Mucosa of stomach (tissue), 1 donor: ENCODE measurements at regions not wholly inside any gene's neighbourhood (a gene's known extent, or its start where the extent isn't known, plus 50 kb on each side); places are given as distances from the start of the nearest gene placed in this dataset.
"Not testable (repeated sequence)": the region's sequence is repeated elsewhere in the genome, so short reads cannot be mapped to it uniquely, and the experiment has no call there.

Experiments used
- H3K27me3 ChIP-seq: one replicate; pipeline ENCODE4 v1.7.0; 2013; ENCODE audit warnings: mild to moderate bottlenecking, low read length; ENCODE audit not compliant: control insufficient read depth, insufficient read depth
- H3K36me3 ChIP-seq: one replicate; pipeline ENCODE4 v1.7.0; 2013; ENCODE audit warnings: low read length; ENCODE audit not compliant: control insufficient read depth, insufficient read depth
- H3K4me1 ChIP-seq: one replicate; pipeline ENCODE4 v1.7.0; 2013; ENCODE audit warnings: mild to moderate bottlenecking, low read length; ENCODE audit not compliant: control insufficient read depth, insufficient read depth
- H3K4me3 ChIP-seq: one replicate; pipeline ENCODE4 v1.7.0; 2013; ENCODE audit warnings: low read length
- H3K9ac ChIP-seq: one replicate; pipeline ENCODE4 v1.7.0; 2013; ENCODE audit warnings: mild to moderate bottlenecking, low read length, moderate library complexity
- H3K9me3 ChIP-seq: one replicate; pipeline ENCODE4 v1.7.0; 2013; ENCODE audit warnings: mild to moderate bottlenecking, low read length, moderate library complexity; ENCODE audit not compliant: control insufficient read depth
- donor health status: Pancreatic carcinoma.

DNA sequence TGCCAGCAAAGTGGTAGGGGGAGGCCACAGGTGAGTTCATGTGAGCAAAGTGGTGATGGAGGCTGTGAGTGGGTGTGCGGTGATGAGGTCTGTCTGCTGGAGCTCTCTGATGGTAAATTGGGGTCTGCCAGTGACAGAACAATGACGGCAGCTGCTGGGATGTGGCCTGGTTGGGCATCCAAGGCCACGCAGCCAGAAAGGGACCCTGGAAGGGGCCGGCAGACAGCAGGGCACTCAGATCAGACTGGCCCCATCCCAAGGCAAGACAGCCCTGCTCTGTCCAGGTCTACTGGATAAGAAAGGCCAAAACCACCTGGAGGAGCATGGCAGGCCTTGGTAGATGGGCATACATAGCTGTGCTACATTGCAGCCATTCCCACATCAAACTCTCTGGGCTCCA lies 412.9 kb upstream of the RGMB start:
- Histone ChIP-seq H3K4me1 (no peaks in the 10 kb centered on the region), H3K27me3 (no peaks in the 10 kb centered on the region), H3K36me3 (no peaks in the 10 kb centered on the region), H3K9me3 (no peaks in the 10 kb centered on the region), H3K4me3 (no peak overlapping the region), H3K9ac (no peak overlapping the region)

DNA sequence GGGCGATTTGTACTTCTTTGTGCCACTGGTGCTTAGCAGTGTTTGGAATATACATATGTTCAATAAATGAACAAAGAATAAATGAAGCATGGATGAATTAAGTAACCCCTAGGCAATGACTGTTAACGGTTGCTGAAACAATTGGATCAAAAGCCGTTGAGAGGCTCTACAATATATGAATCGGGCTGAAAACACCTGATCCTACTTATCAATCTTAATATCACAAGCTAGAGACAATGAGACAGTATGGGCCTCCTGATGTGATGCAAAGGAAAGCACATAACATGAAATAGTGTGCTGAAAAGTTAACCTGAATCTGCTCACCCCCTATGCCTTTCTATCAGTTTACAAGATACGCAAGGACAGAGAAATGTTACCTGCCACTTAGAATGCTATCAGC lies 410.3 kb upstream of the RGMB start:
- no peaks in the 10 kb centered on the region for H3K4me1 ChIP-seq
- H3K9me3 ChIP-seq, result no peaks in the 10 kb centered on the region
- no peaks in the 10 kb centered on the region for H3K36me3 ChIP-seq
- H3K9ac ChIP-seq, result no peak overlapping the region
- H3K4me3 ChIP-seq, result no peak overlapping the region
- no peaks in the 10 kb centered on the region for H3K27me3 ChIP-seq

DNA sequence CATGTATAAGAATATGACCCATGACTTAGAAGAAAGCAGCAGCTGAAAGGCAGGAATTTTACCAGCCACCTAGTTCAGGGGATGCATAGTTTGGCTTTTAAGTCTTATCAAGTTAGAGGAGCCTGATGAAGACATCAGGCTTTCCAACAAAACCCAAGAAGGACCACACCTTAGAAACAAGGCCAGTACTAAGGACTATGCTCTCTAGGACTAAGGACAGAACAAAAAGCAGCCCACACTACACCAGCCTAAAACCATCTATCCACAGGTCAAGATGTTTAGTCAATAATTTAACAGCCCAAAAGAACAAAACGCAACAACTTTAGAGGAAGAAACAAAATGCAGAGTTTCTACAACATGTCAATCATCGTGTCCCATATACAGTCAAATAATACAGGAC lies 408.9 kb upstream of the RGMB start:
- H3K36me3 ChIP-seq, result no peaks in the 10 kb centered on the region
- no peak overlapping the region for H3K9ac ChIP-seq
- no peaks in the 10 kb centered on the region for H3K9me3 ChIP-seq
- H3K27me3 ChIP-seq, result no peaks in the 10 kb centered on the region
- peaks cover 5% of the 10 kb centered on the region for H3K4me1 ChIP-seq
- no peak overlapping the region for H3K4me3 ChIP-seq

DNA sequence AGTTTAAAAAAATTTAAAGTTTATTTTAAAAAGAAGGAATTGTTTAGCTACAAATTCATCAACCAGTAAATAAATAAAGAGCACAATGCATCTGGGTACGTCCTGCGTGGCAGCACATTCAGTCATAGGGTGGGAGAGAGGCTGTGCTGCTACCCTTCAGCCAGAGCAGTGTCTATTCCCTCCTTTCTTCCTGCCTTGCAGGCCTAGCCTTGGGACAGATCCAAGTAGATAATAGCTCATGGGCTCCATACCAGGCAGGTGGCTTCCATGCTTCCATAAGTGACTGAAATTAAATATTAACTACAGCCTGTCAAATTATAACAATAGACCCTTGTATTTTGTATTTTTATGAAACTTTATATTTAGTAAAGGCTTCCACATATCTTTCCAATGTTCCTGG lies 408.3 kb upstream of the RGMB start:
- no peaks in the 10 kb centered on the region for H3K27me3 ChIP-seq
- H3K9me3 ChIP-seq, result no peaks in the 10 kb centered on the region
- H3K36me3 ChIP-seq, result no peaks in the 10 kb centered on the region
- H3K9ac ChIP-seq, result no peak overlapping the region
- H3K4me3 ChIP-seq, result no peak overlapping the region
- H3K4me1 ChIP-seq, result peaks cover 6% of the 10 kb centered on the region

DNA sequence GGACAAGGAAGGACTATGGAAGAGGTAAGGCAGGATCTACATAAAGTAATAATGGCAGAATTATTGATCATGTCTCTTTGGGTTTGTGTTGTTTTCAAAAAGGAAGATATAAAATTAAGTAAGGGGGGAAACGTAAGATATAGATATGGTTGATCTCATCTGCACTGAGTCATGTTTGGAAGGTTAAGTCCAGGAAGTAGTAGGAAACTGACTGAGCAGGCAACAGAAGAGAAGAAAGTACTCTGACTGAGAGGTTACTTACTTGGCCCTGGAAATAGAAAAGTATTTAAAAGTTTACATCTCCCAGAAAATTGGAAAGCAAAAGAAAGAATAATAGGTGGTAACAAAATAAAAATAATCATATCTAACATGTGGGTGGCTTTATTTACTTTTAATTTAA lies 405.3 kb upstream of the RGMB start:
- H3K36me3 ChIP-seq, result no peaks in the 10 kb centered on the region
- no peak overlapping the region for H3K4me3 ChIP-seq
- H3K4me1 ChIP-seq, result peaks cover 6% of the 10 kb centered on the region
- H3K27me3 ChIP-seq, result no peaks in the 10 kb centered on the region
- H3K9ac ChIP-seq, result no peak overlapping the region
- no peaks in the 10 kb centered on the region for H3K9me3 ChIP-seq

DNA sequence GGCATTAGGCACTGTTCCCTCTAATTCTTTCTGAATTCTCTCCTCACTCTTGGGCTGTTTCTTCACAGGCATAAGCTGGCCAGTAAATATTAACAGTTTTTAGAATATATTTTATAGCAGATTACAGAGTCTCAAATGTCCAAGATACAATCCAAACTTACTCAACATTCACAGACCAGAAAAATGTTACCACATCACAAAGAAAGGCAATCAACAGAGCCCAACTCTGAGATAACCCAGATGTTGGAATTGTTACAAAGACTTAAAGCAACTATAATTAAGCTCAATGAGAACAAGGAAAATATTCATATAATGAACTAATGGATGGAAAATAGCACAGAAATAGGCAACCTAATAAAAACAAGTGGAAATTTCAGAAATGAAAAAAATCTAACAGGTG lies 401.1 kb upstream of the RGMB start:
- H3K4me3 ChIP-seq, result no peak overlapping the region
- no peaks in the 10 kb centered on the region for H3K27me3 ChIP-seq
- H3K4me1 ChIP-seq, result peaks cover 6% of the 10 kb centered on the region
- no peaks in the 10 kb centered on the region for H3K36me3 ChIP-seq
- H3K9me3 ChIP-seq, result no peaks in the 10 kb centered on the region
- no peak overlapping the region for H3K9ac ChIP-seq

DNA sequence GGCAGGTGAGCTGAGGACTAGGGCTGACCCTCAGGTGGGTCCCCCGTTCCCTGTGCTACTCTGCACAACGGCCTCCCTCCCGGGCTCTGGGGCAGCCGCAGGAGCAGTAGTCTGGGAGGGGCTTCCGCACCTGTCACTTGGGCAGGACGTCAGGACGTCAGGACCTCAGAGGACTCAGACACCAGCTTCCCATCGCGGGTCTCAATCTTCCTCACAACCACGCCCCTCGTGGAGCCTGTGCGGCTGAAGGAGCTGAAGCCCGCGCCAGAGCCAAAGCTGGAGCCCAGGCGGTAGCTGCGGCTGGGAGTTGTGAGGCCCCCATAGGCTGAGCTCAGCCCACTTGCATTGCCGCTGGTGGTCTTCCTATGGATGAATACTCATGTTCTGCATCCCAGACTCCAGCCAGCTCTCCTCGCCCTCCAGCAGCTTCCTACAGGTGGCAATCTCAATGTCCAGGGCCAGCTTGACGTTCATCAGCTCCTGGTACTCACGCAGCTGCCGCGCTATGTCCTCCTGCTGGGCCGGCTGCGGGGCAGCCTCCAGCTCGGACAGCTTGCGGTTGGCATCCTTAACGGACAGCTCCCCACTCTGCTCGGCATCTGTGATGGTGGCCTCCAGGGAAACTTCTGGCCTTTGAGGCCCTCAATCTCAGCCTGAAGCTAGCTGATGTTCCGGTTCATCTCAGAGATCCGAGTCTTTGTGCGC lies 381.4 kb upstream of the RGMB start:
- H3K4me3 ChIP-seq, result no peak overlapping the region
- H3K4me1 ChIP-seq, result peaks cover 9% of the 10 kb centered on the region
- no peaks in the 10 kb centered on the region for H3K36me3 ChIP-seq
- H3K27me3 ChIP-seq, result no peaks in the 10 kb centered on the region
- no peak overlapping the region for H3K9ac ChIP-seq
- H3K9me3 ChIP-seq, result no peaks in the 10 kb centered on the region

DNA sequence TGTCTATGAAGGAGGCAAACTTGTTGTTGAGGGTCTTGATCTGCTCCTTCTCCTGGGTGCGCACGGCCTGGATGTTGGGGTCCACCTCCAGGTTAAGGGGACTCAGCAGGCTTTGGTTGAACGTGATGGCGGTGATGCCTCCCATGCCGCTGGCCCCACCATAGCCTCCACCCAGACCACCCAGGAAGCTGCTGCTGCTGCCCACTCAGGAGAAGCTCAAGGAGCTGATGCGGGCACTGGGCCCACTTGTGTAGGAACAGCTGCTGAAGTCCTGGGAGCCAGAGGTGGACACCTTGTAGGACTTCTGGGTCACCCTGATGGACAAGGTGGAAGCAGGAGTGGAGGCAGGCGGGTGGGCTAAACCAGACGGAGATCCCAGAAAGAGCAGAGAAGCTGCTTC lies 380.3 kb upstream of the RGMB start:
- not testable (repeated sequence) for H3K4me3 ChIP-seq, H3K9ac ChIP-seq, H3K36me3 ChIP-seq, H3K27me3 ChIP-seq, H3K4me1 ChIP-seq, H3K9me3 ChIP-seq

DNA sequence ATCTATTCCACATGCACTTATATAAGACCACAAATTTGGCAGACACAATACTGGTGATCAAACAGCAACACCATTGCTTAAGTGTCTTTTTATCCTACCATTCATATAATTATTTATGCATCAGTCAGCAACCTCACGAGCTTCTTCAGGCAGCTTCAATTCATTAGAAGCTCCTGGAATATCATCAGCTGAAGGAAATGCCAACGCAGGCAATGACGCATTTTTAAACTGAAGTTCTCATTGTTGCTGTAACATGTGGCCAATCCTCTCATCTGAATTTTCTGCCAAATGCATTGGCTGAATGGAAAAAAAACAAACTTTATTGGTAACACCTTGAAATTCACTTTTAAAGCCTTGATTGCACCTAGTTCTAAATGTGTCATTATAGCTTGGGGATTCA lies 376.4 kb upstream of the RGMB start:
- Histone ChIP-seq H3K27me3 (no peaks in the 10 kb centered on the region), H3K9me3 (no peaks in the 10 kb centered on the region), H3K4me3 (no peak overlapping the region), H3K9ac (no peak overlapping the region), H3K36me3 (no peaks in the 10 kb centered on the region), H3K4me1 (no peaks in the 10 kb centered on the region)

DNA sequence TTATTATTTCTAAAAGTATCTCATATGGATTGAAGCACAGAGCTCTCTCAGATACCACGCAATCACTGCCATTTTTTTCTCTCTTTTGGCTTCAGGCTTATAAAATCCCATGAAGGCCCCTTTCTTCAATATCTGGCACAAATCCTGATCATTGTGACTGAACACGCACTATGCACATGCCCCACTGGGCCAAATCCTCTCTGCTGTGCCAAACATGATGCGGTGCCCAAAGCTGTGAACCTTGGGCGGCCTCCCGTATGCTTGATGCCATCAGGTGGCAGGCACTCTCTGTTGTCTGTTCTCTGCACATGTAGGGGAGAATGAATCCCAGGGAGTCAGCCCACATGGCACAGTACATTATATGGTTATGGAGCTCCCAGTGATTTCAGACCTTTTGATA lies 375.0 kb upstream of the RGMB start:
- Histone ChIP-seq H3K4me1 (no peaks in the 10 kb centered on the region), H3K36me3 (no peaks in the 10 kb centered on the region), H3K9me3 (no peaks in the 10 kb centered on the region), H3K4me3 (no peak overlapping the region), H3K27me3 (no peaks in the 10 kb centered on the region), H3K9ac (no peak overlapping the region)

DNA sequence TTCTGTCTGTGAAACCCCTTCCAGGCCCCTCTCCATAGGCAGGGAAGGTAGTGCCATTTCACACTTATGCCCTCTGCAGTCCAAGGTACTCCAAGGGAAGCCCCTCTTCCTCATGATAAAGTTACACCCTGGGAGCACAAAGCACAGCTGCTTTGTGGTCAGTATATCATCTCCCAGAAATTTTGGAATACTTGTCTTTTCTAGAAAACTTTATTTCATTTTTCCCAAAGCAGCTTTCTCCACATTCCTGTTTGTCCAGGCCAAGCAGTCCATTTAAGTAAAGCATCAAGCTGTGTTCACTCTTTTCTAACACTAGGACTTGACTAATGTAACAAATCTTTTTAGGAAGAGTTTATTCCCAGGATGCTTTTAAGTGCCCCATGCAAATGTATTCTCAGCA lies 371.8 kb upstream of the RGMB start:
- H3K4me3 ChIP-seq, result no peak overlapping the region

DNA sequence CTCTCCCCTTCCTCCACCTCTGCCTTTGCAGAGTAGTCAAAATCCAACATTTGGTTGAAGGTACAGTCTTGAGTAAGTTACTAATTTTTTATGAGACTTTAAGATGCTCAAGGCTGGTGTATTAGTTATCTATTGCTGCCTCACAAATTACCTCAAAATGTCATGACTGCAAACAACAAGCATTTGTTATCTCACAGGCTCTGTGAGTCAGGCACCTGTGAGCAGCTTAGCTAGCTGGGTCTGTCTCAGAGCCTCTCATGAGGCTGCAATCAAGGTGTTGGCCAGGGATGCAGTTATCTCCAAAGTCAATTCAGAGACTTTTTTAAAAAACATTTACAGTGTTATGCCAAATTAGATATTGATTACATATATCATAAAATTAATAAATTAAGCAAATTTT lies 371.3 kb upstream of the RGMB start:
- H3K36me3 ChIP-seq, result no peaks in the 10 kb centered on the region
- no peaks in the 10 kb centered on the region for H3K27me3 ChIP-seq
- no peaks in the 10 kb centered on the region for H3K9me3 ChIP-seq
- no peaks in the 10 kb centered on the region for H3K4me1 ChIP-seq
- H3K9ac ChIP-seq, result no peak overlapping the region
- no peak overlapping the region for H3K4me3 ChIP-seq

More for the DNA sequence above, 371.8 kb upstream of the RGMB start:
- Histone ChIP-seq H3K27me3 (no peaks in the 10 kb centered on the region), H3K4me1 (no peaks in the 10 kb centered on the region), H3K36me3 (no peaks in the 10 kb centered on the region), H3K9me3 (no peaks in the 10 kb centered on the region), H3K9ac (no peak overlapping the region)

DNA sequence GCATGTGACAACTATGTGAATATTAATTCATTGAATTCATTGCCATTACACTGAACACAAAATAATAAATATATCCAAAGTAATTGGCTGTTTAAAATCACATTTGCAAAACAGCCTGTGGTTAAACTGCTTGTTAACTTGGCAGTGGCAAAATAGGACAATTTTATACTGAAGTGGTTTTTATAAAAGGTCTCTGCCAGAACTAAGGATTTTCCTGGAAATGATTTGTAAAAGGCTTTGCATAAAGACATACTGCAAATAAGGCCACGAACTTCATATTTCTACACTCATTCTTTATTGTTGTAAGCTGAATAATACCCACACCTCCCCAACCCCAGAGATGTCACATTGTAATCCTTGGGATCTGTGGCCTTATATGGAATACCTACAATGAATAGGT lies 370.3 kb upstream of the RGMB start:
- Histone ChIP-seq H3K9ac (no peak overlapping the region), H3K9me3 (no peaks in the 10 kb centered on the region), H3K36me3 (no peaks in the 10 kb centered on the region), H3K4me3 (no peak overlapping the region), H3K27me3 (no peaks in the 10 kb centered on the region), H3K4me1 (no peaks in the 10 kb centered on the region)
